IPS-20b (cell line): ENCODE measurements at regions not wholly inside any gene's neighbourhood (a gene's known extent, or its start where the extent isn't known, plus 50 kb on each side); places are given as distances from the start of the nearest gene placed in this dataset.

ENCODE experiments used
- H3K27ac ChIP-seq: one replicate; pipeline ENCODE4 v1.5.1; 2013; ENCODE audit warnings: low read length
- H3K27me3 ChIP-seq: 2 replicates; pipeline ENCODE4 v1.6.1; 2013; ENCODE audit warnings: mild to moderate bottlenecking, low read length, inconsistent platforms; ENCODE audit not compliant: insufficient read depth
- H3K36me3 ChIP-seq: 2 replicates; pipeline ENCODE4 v1.6.1; 2013; ENCODE audit warnings: low read depth, mild to moderate bottlenecking, inconsistent platforms, low read length, moderate library complexity; ENCODE audit not compliant: insufficient read depth
- H3K4me1 ChIP-seq: 2 replicates; pipeline ENCODE4 v1.6.1; 2013; ENCODE audit warnings: mild to moderate bottlenecking, control low read depth, inconsistent platforms, low read length, moderate library complexity; ENCODE audit not compliant: insufficient read depth
- H3K4me3 ChIP-seq: 2 replicates; pipeline ENCODE4 v1.5.1; 2013; ENCODE audit warnings: mild to moderate bottlenecking, low read length, inconsistent platforms
- H3K9ac ChIP-seq: 2 replicates; pipeline ENCODE4 v1.6.1; 2013; ENCODE audit warnings: low read depth, mild to moderate bottlenecking, inconsistent platforms, low read length, moderate library complexity
- H3K9me3 ChIP-seq: 2 replicates; pipeline ENCODE4 v1.6.1; 2013; ENCODE audit warnings: mild to moderate bottlenecking, low read depth, low read length, inconsistent platforms; ENCODE audit not compliant: insufficient read depth

GRCh38 chr13:76527041-76527440 is 359.2 kb downstream of the KCTD12 start:
- H3K4me1 ChIP-seq = peaks cover 3% of the 10 kb centered on the region

GRCh38 chr13:76523740-76524340 is 362.4 kb downstream of the KCTD12 start:
- Histone ChIP-seq H3K27ac (no peak overlapping the region), H3K4me3 (no peak overlapping the region), H3K9ac (no peak overlapping the region), H3K36me3 (no peaks in the 10 kb centered on the region), H3K9me3 (no peaks in the 10 kb centered on the region), H3K4me1 (peaks cover 3% of the 10 kb centered on the region), H3K27me3 (no peaks in the 10 kb centered on the region)

More at GRCh38 chr13:76527041-76527440, 359.2 kb downstream of the KCTD12 start:
- no peaks in the 10 kb centered on the region for H3K36me3 ChIP-seq
- H3K27me3 ChIP-seq = no peaks in the 10 kb centered on the region
- no peak overlapping the region for H3K4me3 ChIP-seq
- no peak overlapping the region for H3K9ac ChIP-seq
- no peak overlapping the region for H3K27ac ChIP-seq
- no peaks in the 10 kb centered on the region for H3K9me3 ChIP-seq

GRCh38 chr13:76522083-76522755 is 364.0 kb downstream of the KCTD12 start:
- H3K4me3 ChIP-seq = no peak overlapping the region
- no peaks in the 10 kb centered on the region for H3K36me3 ChIP-seq
- H3K9ac ChIP-seq = no peak overlapping the region
- peaks cover 7% of the 10 kb centered on the region for H3K4me1 ChIP-seq
- H3K27ac ChIP-seq = no peak overlapping the region
- no peaks in the 10 kb centered on the region for H3K9me3 ChIP-seq
- H3K27me3 ChIP-seq = no peaks in the 10 kb centered on the region

- H3K27ac ChIP-seq = no peak overlapping the region
- H3K9ac ChIP-seq = no peak overlapping the region
- H3K36me3 ChIP-seq = no peaks in the 10 kb centered on the region
- H3K4me3 ChIP-seq = no peak overlapping the region
- H3K4me1 ChIP-seq = peaks cover 17% of the 10 kb centered on the region
- no peaks in the 10 kb centered on the region for H3K27me3 ChIP-seq
- H3K9me3 ChIP-seq = no peaks in the 10 kb centered on the region
Observed at GRCh38 chr13:76519685-76520084, 366.5 kb downstream of the KCTD12 start.

GRCh38 chr13:76516586-76516985 is 369.6 kb downstream of the KCTD12 start:
- H3K9me3 ChIP-seq = no peaks in the 10 kb centered on the region
- peaks cover 17% of the 10 kb centered on the region for H3K4me1 ChIP-seq
- no peaks in the 10 kb centered on the region for H3K27me3 ChIP-seq
- no peak overlapping the region for H3K9ac ChIP-seq
- H3K27ac ChIP-seq = no peak overlapping the region
- H3K36me3 ChIP-seq = no peaks in the 10 kb centered on the region
- no peak overlapping the region for H3K4me3 ChIP-seq

GRCh38 chr13:76516013-76516412 is 370.2 kb downstream of the KCTD12 start:
- Histone ChIP-seq H3K4me3 (no peak overlapping the region), H3K27me3 (no peaks in the 10 kb centered on the region), H3K9ac (no peak overlapping the region), H3K9me3 (no peaks in the 10 kb centered on the region), H3K36me3 (no peaks in the 10 kb centered on the region), H3K4me1 (peaks cover 17% of the 10 kb centered on the region), H3K27ac (no peak overlapping the region)

GRCh38 chr13:76512721-76513145 is 373.5 kb downstream of the KCTD12 start:
- H3K9ac ChIP-seq = no peak overlapping the region
- H3K4me3 ChIP-seq = no peak overlapping the region
- H3K27ac ChIP-seq = no peak overlapping the region
- H3K36me3 ChIP-seq = no peaks in the 10 kb centered on the region
- H3K27me3 ChIP-seq = no peaks in the 10 kb centered on the region
- H3K4me1 ChIP-seq = peaks cover 13% of the 10 kb centered on the region
- H3K9me3 ChIP-seq = no peaks in the 10 kb centered on the region

GRCh38 chr13:76505437-76505836 is 380.8 kb downstream of the KCTD12 start:
- no peak overlapping the region for H3K9ac ChIP-seq
- no peaks in the 10 kb centered on the region for H3K36me3 ChIP-seq
- no peaks in the 10 kb centered on the region for H3K9me3 ChIP-seq
- H3K4me1 ChIP-seq = no peaks in the 10 kb centered on the region
- H3K27ac ChIP-seq = no peak overlapping the region
- no peak overlapping the region for H3K4me3 ChIP-seq
- H3K27me3 ChIP-seq = no peaks in the 10 kb centered on the region

- H3K9ac ChIP-seq = no peak overlapping the region
- H3K4me3 ChIP-seq = no peak overlapping the region
- no peaks in the 10 kb centered on the region for H3K27me3 ChIP-seq
- H3K27ac ChIP-seq = no peak overlapping the region
- H3K36me3 ChIP-seq = no peaks in the 10 kb centered on the region
- no peaks in the 10 kb centered on the region for H3K9me3 ChIP-seq
- no peaks in the 10 kb centered on the region for H3K4me1 ChIP-seq
Observed at GRCh38 chr13:76503766-76504165, 382.4 kb downstream of the KCTD12 start.

GRCh38 chr13:76503291-76503690 is 382.9 kb downstream of the KCTD12 start:
- Histone ChIP-seq H3K9ac (no peak overlapping the region), H3K27me3 (no peaks in the 10 kb centered on the region), H3K36me3 (no peaks in the 10 kb centered on the region), H3K4me1 (no peaks in the 10 kb centered on the region), H3K27ac (no peak overlapping the region), H3K9me3 (no peaks in the 10 kb centered on the region), H3K4me3 (no peak overlapping the region)

GRCh38 chr13:76500894-76501293 is 385.3 kb downstream of the KCTD12 start:
- no peak overlapping the region for H3K4me3 ChIP-seq
- no peaks in the 10 kb centered on the region for H3K27me3 ChIP-seq
- no peak overlapping the region for H3K27ac ChIP-seq
- H3K36me3 ChIP-seq = no peaks in the 10 kb centered on the region
- H3K9me3 ChIP-seq = no peaks in the 10 kb centered on the region
- H3K9ac ChIP-seq = no peak overlapping the region
- H3K4me1 ChIP-seq = no peaks in the 10 kb centered on the region

- H3K27ac ChIP-seq = no peak overlapping the region
- H3K4me1 ChIP-seq = no peaks in the 10 kb centered on the region
- H3K9ac ChIP-seq = no peak overlapping the region
- no peak overlapping the region for H3K4me3 ChIP-seq
- no peaks in the 10 kb centered on the region for H3K27me3 ChIP-seq
- H3K36me3 ChIP-seq = no peaks in the 10 kb centered on the region
- no peaks in the 10 kb centered on the region for H3K9me3 ChIP-seq
Observed at GRCh38 chr13:76499891-76500290, 386.3 kb downstream of the KCTD12 start.
